SK-N-SH (cell line): ENCODE measurements at regions not wholly inside any gene's neighbourhood (a gene's known extent, or its start where the extent isn't known, plus 50 kb on each side); places are given as distances from the start of the nearest gene placed in this dataset.

ENCODE experiments used
- CHD2 ChIP-seq: fragments of 150-350 bp; IDR thresholded peaks from 2 replicates; pipeline ENCODE4 v1.6.1; 2018; ENCODE audit warnings: low read length; ENCODE audit not compliant: partially characterized antibody
- RAD21 ChIP-seq: IDR thresholded peaks from 2 replicates; pipeline ENCODE4 v1.6.1; 2012; ENCODE audit warnings: mild to moderate bottlenecking, low read length
- RFX5 ChIP-seq: IDR thresholded peaks from 2 replicates; pipeline ENCODE4 v1.6.1; 2012; ENCODE audit warnings: mild to moderate bottlenecking, improper control_type of control experiment, low read length
- TAF1 ChIP-seq: IDR thresholded peaks from 2 replicates; pipeline ENCODE4 v1.6.1; 2012; ENCODE audit warnings: low read depth, mild to moderate bottlenecking, low read length, moderate library complexity, borderline replicate concordance
- TCF12 ChIP-seq: IDR thresholded peaks from 2 replicates; pipeline ENCODE4 v1.4.0; 2012
- ZBTB33 ChIP-seq: IDR thresholded peaks from 2 replicates; pipeline ENCODE4 v1.4.0; 2012; ENCODE audit warnings: low read depth, borderline replicate concordance
- TF ChIP-seq, protein P1 (sequence below): fragments of 200-600 bp; sonication (generic); IDR thresholded peaks from 2 replicates; pipeline ENCODE4 v1.6.1; 2017; ENCODE audit warnings: antibody characterized with exemption, mild to moderate bottlenecking, moderate library complexity

DNA sequence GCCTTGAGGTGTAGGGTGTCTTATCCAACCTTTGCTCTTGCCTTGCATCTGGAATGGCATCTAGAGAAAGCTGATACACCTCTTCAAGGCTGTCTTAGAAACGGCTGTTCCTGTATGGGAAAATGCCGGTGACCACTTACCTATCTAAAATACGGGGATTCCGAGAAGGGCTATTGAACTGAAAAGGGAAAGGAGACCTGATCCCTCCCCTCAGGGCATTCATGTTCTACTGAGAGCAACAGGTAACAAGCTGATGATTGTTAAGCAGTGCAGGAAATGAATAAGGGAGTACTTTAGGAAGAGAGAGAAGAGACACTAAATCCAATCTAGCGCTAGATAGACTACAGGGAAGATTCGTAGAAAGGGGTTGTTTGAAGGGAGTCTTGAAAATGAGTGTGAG lies 1388.1 kb downstream of the FAM181B start:
- TF ChIP-seq, protein P1, sequence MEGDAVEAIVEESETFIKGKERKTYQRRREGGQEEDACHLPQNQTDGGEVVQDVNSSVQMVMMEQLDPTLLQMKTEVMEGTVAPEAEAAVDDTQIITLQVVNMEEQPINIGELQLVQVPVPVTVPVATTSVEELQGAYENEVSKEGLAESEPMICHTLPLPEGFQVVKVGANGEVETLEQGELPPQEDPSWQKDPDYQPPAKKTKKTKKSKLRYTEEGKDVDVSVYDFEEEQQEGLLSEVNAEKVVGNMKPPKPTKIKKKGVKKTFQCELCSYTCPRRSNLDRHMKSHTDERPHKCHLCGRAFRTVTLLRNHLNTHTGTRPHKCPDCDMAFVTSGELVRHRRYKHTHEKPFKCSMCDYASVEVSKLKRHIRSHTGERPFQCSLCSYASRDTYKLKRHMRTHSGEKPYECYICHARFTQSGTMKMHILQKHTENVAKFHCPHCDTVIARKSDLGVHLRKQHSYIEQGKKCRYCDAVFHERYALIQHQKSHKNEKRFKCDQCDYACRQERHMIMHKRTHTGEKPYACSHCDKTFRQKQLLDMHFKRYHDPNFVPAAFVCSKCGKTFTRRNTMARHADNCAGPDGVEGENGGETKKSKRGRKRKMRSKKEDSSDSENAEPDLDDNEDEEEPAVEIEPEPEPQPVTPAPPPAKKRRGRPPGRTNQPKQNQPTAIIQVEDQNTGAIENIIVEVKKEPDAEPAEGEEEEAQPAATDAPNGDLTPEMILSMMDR, result no peak
- TF ChIP-seq TCF12, result no peak
- TF ChIP-seq CHD2, result no peak
- no peak for TF ChIP-seq RAD21
- no peak for TF ChIP-seq ZBTB33
- TF ChIP-seq RFX5, result no peak
- no peak for TF ChIP-seq TAF1
